Testis (tissue), 2 donors: ENCODE measurements at regions not wholly inside any gene's neighbourhood (a gene's known extent, or its start where the extent isn't known, plus 50 kb on each side); places are given as distances from the start of the nearest gene placed in this dataset.

ENCODE experiments used
- DNase-seq: peaks from one replicate; pipeline ENCODE4 v3.0.0-alpha.2; 2019
- H3K27ac ChIP-seq, 2 donors: fragments of 200-600 bp; sonication (generic); one replicate each; pipeline ENCODE4 v1.5.1; 2019
- H3K27me3 ChIP-seq: fragments of 200-600 bp; sonication (generic); one replicate; pipeline ENCODE4 v1.5.1; 2019
- H3K36me3 ChIP-seq: fragments of 200-600 bp; sonication (generic); one replicate; pipeline ENCODE4 v1.5.1; 2017; ENCODE audit warnings: low read depth; ENCODE audit errors: missing control alignments
- H3K4me1 ChIP-seq: fragments of 200-600 bp; sonication (generic); one replicate; pipeline ENCODE4 v1.5.1; 2019
- H3K4me3 ChIP-seq, 2 donors: fragments of 200-600 bp; sonication (generic); one replicate each; pipeline ENCODE4 v1.5.1; 2017 to 2019
- H3K9me3 ChIP-seq: fragments of 200-600 bp; sonication (generic); one replicate; pipeline ENCODE4 v1.5.1; 2017
- CTCF ChIP-seq, 3 experiments: fragments of 450-650 bp in 2 of 3; fragments of 200-600 bp in 1 of 3; sonication (generic) in 1 of 3; IDR thresholded peaks; one replicate each; pipeline ENCODE4 v1.5.1; 2016 to 2019; ENCODE audit warnings: antibody characterized with exemption in 3 of 3, mild to moderate bottlenecking in 2 of 3, moderate library complexity in 1 of 3
- POLR2A ChIP-seq: fragments of 450-650 bp; IDR thresholded peaks from one replicate; pipeline ENCODE4 v1.6.1; 2017; ENCODE audit warnings: antibody characterized with exemption, mild to moderate bottlenecking, moderate library complexity
- WGBS, 2 donors: methylation state at CpG; one replicate each; pipeline ENCODE4 v1.1.5; 2018; 5-methylcytosine and 5-hydroxymethylcytosine counted together
- intact Hi-C: fragments of 100-400 bp; cut with DNase I; formaldehyde crosslinking; loops from one replicate; pipeline ENCODE4 v1.15.1; 2023; ENCODE audit warnings: low total_unique reads

- Histone ChIP-seq H3K27me3 (no peaks in the 10 kb centered on the region), H3K4me3 (no peak overlapping the region), H3K27ac (no peak overlapping the region), H3K9me3 (no peaks in the 10 kb centered on the region), H3K4me1 (peaks cover 8% of the 10 kb centered on the region), H3K36me3 (no peaks in the 10 kb centered on the region)
- intact Hi-C loops, result no loop called here
- TF ChIP-seq POLR2A (no peak), CTCF (IDR thresholded peaks at IDR 0.05) (no peak)
- 93 to 94% methylated on average over 6 of the region's 6 CpGs for WGBS, 2 donors
- peak; percentile 12 for DNase-seq
Measured at GRCh38 chr22:47294222-47294532, 531.7 kb downstream of the TBC1D22A start.

GRCh38 chr22:47293368-47294221 is 531.1 kb downstream of the TBC1D22A start:
- WGBS, 2 donors, result 84 to 88% methylated on average over 18 of the region's 18 CpGs
- H3K27ac ChIP-seq, result peak overlapping the region in 1 of 2 donors; percentile 60
- no peak for TF ChIP-seq POLR2A
- H3K27me3 ChIP-seq, result no peaks in the 10 kb centered on the region
- no peak overlapping the region for H3K4me3 ChIP-seq
- no peaks in the 10 kb centered on the region for H3K36me3 ChIP-seq
- H3K9me3 ChIP-seq, result no peaks in the 10 kb centered on the region
- intact Hi-C loops, result no loop called here
- DNase-seq, result peak; percentile 10
- H3K4me1 ChIP-seq, result peaks cover 8% of the 10 kb centered on the region

GRCh38 chr22:47292546-47293320 is 530.3 kb downstream of the TBC1D22A start:
- peak; percentile 70 for DNase-seq
- Histone ChIP-seq H3K36me3 (no peaks in the 10 kb centered on the region), H3K9me3 (no peaks in the 10 kb centered on the region), H3K27me3 (no peaks in the 10 kb centered on the region), H3K27ac (peak overlapping the region in 1 of 2 donors; percentile 60), H3K4me1 (peaks cover 8% of the 10 kb centered on the region), H3K4me3 (no peak overlapping the region)
- intact Hi-C loops, result no loop called here
- WGBS, 2 donors, result 53 to 57% methylated on average over 18 of the region's 18 CpGs
- no peak for TF ChIP-seq POLR2A
- TF ChIP-seq CTCF (IDR thresholded peaks at IDR 0.05), result no peak

DNA sequence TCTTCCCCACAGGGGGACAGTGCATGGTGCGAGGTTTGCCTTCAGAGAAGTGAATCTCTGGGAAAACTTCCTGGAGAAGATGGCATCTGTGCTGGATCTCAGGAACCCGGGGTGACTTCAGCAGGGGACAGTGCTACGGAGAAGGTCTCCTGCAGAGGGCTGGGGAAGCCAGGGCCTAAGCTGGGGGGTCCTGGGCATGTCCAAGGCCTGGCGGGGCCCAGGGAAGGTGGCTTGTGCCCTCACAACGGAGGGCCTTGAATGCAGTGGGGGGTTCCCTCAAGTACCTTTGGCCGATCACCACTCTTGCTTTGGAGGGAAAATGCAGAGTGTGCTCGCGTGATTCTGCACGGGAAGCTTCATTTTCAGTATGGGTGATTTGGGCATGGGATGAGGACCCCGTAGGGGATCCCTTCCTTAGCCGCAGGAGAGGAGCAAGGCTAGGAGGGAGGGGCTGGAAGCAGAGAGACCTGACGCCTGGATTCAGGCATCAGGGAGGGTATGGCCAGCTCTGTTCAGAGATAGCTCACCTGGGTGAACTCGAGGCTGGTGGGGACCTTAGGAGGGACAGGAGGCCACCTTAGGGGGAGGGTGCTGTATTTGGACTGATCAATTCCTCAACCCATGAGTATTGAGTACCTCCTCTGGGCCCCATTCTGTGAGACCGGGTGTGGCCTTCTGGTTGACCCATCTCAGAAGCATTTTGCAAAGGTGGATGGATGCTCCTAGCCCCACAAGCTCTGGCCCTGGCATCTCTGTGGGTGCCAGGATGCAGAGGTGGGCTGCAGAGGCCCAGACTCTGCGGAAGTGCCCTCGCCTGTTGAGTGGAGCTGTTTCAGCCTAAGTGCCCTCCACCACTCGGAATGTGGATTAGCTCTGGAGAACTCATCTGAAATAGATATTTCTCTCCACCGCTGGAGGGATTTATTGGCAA is 529.4 kb downstream of the TBC1D22A start:
- intact Hi-C loops, result no loop called here

More for the DNA sequence above, 529.4 kb downstream of the TBC1D22A start:
- no peak for TF ChIP-seq POLR2A
- no peak for TF ChIP-seq CTCF (IDR thresholded peaks at IDR 0.05)
- no peak for DNase-seq
- peak overlapping the region; percentile 41 to 52 for H3K27ac ChIP-seq
- no peak overlapping the region for H3K4me3 ChIP-seq
- H3K36me3 ChIP-seq, result no peaks in the 10 kb centered on the region
- WGBS, 2 donors, result 84% methylated on average over 15 to 18 of the region's 18 CpGs
- no peaks in the 10 kb centered on the region for H3K27me3 ChIP-seq
- no peaks in the 10 kb centered on the region for H3K9me3 ChIP-seq
- peaks cover 8% of the 10 kb centered on the region for H3K4me1 ChIP-seq
